NT2/D1 (cell line): ENCODE measurements at regions not wholly inside any gene's neighbourhood (a gene's known extent, or its start where the extent isn't known, plus 50 kb on each side); places are given as distances from the start of the nearest gene placed in this dataset.
"Not testable (repeated sequence)": the region's sequence is repeated elsewhere in the genome, so short reads cannot be mapped to it uniquely, and the experiment has no call there.

Source experiments
- DNase-seq: peaks from one replicate; pipeline ENCODE4 v3.0.0-alpha.2; 2011; ENCODE audit warnings: low read depth, low spot score
- H3K27me3 ChIP-seq: 2 replicates; pipeline ENCODE4 v1.6.0; 2011; ENCODE audit warnings: mild to moderate bottlenecking; ENCODE audit not compliant: insufficient read length, insufficient read depth
- H3K36me3 ChIP-seq: 2 replicates; pipeline ENCODE4 v1.6.1; 2011; ENCODE audit warnings: mild to moderate bottlenecking, low read length, mixed read lengths; ENCODE audit not compliant: insufficient read depth, insufficient read length
- H3K4me1 ChIP-seq: 2 replicates; pipeline ENCODE4 v1.5.1; 2011; ENCODE audit not compliant: insufficient read depth, insufficient read length
- H3K4me3 ChIP-seq: 2 replicates; pipeline ENCODE4 v1.5.1; 2011; ENCODE audit warnings: low read depth; ENCODE audit not compliant: insufficient read length
- H3K9ac ChIP-seq: 2 replicates; pipeline ENCODE4 v1.6.0; 2011; ENCODE audit warnings: low read depth; ENCODE audit not compliant: insufficient read length
- H3K9me3 ChIP-seq: 2 replicates; pipeline ENCODE4 v1.5.1; 2011; ENCODE audit warnings: mild to moderate bottlenecking, low read length; ENCODE audit not compliant: insufficient read depth
- SUZ12 ChIP-seq: IDR thresholded peaks from 2 replicates; pipeline ENCODE4 v1.6.1; 2011; ENCODE audit not compliant: insufficient read length, insufficient read depth; ENCODE audit errors: extremely low read depth
- YY1 ChIP-seq: IDR thresholded peaks from 2 replicates; pipeline ENCODE4 v1.6.1; 2011; ENCODE audit not compliant: insufficient read length, insufficient read depth
- ZNF274 ChIP-seq: IDR thresholded peaks from 2 replicates; pipeline ENCODE4 v1.6.1; 2011; ENCODE audit warnings: mild to moderate bottlenecking, low read depth, low read length

GRCh38 chr17:53765609-53766008 is 57.1 kb upstream of the KIF2B start:
- no peak for DNase-seq
- TF ChIP-seq YY1 = no peak
- Histone ChIP-seq H3K4me3 (no peak overlapping the region), H3K36me3 (no peaks in the 10 kb centered on the region), H3K4me1 (no peaks in the 10 kb centered on the region), H3K9me3 (no peaks in the 10 kb centered on the region), H3K9ac (no peak overlapping the region), H3K27me3 (no peaks in the 10 kb centered on the region)

- Histone ChIP-seq H3K36me3 (no peaks in the 10 kb centered on the region), H3K4me3 (no peak overlapping the region), H3K9me3 (no peaks in the 10 kb centered on the region), H3K9ac (no peak overlapping the region), H3K27me3 (no peaks in the 10 kb centered on the region), H3K4me1 (no peaks in the 10 kb centered on the region)
- TF ChIP-seq ZNF274 (no peak), YY1 (no peak), SUZ12 (no peak)
- DNase-seq = no peak
Observed at GRCh38 chr17:53765129-53765528, 57.6 kb upstream of the KIF2B start.

GRCh38 chr17:53757559-53757958 is 65.2 kb upstream of the KIF2B start:
- no peak for DNase-seq
- H3K4me1 ChIP-seq = no peaks in the 10 kb centered on the region
- no peaks in the 10 kb centered on the region for H3K27me3 ChIP-seq
- H3K9me3 ChIP-seq = no peaks in the 10 kb centered on the region
- no peak overlapping the region for H3K4me3 ChIP-seq
- H3K9ac ChIP-seq = no peak overlapping the region
- TF ChIP-seq ZNF274 = no peak
- no peak for TF ChIP-seq YY1
- no peak for TF ChIP-seq SUZ12
- no peaks in the 10 kb centered on the region for H3K36me3 ChIP-seq

GRCh38 chr17:53757116-53757515 is 65.6 kb upstream of the KIF2B start:
- H3K9ac ChIP-seq, H3K9me3 ChIP-seq, DNase-seq, H3K36me3 ChIP-seq, H3K27me3 ChIP-seq, H3K4me1 ChIP-seq, H3K4me3 ChIP-seq: not testable (repeated sequence)

GRCh38 chr17:53749178-53749577 is 73.5 kb upstream of the KIF2B start:
- no peaks in the 10 kb centered on the region for H3K36me3 ChIP-seq
- no peak overlapping the region for H3K4me3 ChIP-seq
- peaks cover 7% of the 10 kb centered on the region; the same call in 1 of the 2 replicates for H3K9me3 ChIP-seq
- no peaks in the 10 kb centered on the region for H3K4me1 ChIP-seq
- H3K27me3 ChIP-seq = no peaks in the 10 kb centered on the region
- DNase-seq = no peak
- no peak overlapping the region for H3K9ac ChIP-seq
- TF ChIP-seq YY1 = no peak
- no peak for TF ChIP-seq SUZ12
- TF ChIP-seq ZNF274 = no peak

- not testable (repeated sequence) for H3K4me1 ChIP-seq, H3K4me3 ChIP-seq, DNase-seq, H3K9ac ChIP-seq, H3K27me3 ChIP-seq, H3K9me3 ChIP-seq, H3K36me3 ChIP-seq
Observed at GRCh38 chr17:53748159-53748820, 74.4 kb upstream of the KIF2B start.

- Histone ChIP-seq H3K36me3 (no peaks in the 10 kb centered on the region), H3K27me3 (no peaks in the 10 kb centered on the region), H3K9me3 (peaks cover 7% of the 10 kb centered on the region; the same call in 1 of the 2 replicates), H3K4me3 (no peak overlapping the region), H3K9ac (no peak overlapping the region), H3K4me1 (no peaks in the 10 kb centered on the region)
- no peak for TF ChIP-seq ZNF274
- TF ChIP-seq SUZ12 = no peak
- TF ChIP-seq YY1 = no peak
- no peak for DNase-seq
Observed at GRCh38 chr17:53740312-53740711, 82.4 kb upstream of the KIF2B start.
